ENCODE measurements at regions not wholly inside any gene's neighbourhood (a gene's known extent, or its start where the extent isn't known, plus 50 kb on each side); places are given as distances from the start of the nearest gene placed in this dataset.

DNA sequence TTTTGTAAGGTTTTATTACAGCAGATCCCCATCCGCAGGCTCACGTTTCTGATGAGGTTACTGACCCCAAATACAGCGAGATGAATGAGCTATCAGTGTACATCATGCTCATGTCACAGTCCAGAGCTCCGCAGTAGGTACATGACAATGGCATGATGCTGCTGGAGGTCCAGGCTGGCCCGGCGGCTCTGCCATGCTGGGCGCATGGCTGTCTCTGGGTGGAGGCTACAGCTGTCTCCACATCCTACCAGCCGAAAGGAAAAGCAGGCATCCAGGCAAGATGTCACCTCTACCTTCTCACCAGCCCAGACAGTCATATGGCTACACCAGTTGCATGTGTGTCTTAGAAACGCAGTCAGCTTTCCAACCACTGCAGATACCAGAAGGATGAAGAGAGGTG lies 90.9 kb upstream of the RNF32 start:
- Histone ChIP-seq H3K4me1 (no peaks in the 10 kb centered on the region), H3K36me3 (no peaks in the 10 kb centered on the region), H3K27ac (no peak overlapping the region), H3K9me3 (no peaks in the 10 kb centered on the region), H3K27me3 (no peaks in the 10 kb centered on the region), H3K4me3 (no peak overlapping the region)
- DNase-seq = no peak
- TF ChIP-seq, protein P1, sequence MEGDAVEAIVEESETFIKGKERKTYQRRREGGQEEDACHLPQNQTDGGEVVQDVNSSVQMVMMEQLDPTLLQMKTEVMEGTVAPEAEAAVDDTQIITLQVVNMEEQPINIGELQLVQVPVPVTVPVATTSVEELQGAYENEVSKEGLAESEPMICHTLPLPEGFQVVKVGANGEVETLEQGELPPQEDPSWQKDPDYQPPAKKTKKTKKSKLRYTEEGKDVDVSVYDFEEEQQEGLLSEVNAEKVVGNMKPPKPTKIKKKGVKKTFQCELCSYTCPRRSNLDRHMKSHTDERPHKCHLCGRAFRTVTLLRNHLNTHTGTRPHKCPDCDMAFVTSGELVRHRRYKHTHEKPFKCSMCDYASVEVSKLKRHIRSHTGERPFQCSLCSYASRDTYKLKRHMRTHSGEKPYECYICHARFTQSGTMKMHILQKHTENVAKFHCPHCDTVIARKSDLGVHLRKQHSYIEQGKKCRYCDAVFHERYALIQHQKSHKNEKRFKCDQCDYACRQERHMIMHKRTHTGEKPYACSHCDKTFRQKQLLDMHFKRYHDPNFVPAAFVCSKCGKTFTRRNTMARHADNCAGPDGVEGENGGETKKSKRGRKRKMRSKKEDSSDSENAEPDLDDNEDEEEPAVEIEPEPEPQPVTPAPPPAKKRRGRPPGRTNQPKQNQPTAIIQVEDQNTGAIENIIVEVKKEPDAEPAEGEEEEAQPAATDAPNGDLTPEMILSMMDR (IDR thresholded peaks at IDR 0.05) = no peak
- TF ChIP-seq POLR2A (IDR thresholded peaks at IDR 0.05) = no peak
- intact Hi-C loops (cut with DNase I) = no loop called here
- WGBS, 2 donors = 94% methylated on average over 6 to 8 of the region's 9 CpGs

DNA sequence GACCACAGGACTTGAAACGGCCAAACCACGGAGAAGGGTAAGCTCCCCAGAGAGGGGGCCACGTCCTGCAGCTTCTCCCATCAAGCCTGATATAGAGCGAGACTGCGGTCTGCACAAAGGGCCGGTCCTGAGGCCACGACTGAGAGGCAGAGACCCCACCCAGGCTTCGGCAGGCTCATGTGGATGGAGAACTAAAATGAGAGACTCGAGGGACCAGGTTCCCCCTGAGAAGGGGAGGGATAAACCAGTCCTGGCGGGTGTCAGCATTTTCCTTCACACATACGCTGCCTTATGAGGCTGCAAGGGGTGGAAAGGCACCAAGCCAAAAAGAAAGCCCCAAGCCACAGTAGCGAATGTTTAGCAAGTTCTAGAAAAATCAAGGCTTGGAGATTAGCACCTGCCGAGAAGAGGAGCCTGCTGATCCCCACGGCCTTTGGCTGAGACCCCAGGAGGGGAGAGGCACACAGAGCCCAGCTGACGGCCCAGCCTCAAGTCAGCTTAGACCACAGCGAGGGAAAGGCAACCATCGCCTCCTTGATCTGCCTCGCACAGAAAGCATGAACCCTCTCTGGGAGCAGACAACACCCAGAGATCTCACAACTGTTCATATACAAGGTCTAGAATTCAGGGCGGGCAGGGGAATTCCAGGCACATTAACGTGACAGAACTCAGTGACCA lies 92.6 kb upstream of the RNF32 start:
- DNase-seq = no peak
- TF ChIP-seq, protein P1 (IDR thresholded peaks at IDR 0.05) = no peak
- no peak for TF ChIP-seq POLR2A (IDR thresholded peaks at IDR 0.05)
- Histone ChIP-seq H3K27ac (no peak overlapping the region), H3K36me3 (no peaks in the 10 kb centered on the region), H3K9me3 (no peaks in the 10 kb centered on the region), H3K4me1 (no peaks in the 10 kb centered on the region), H3K27me3 (no peaks in the 10 kb centered on the region), H3K4me3 (no peak overlapping the region)
- intact Hi-C loops (cut with DNase I) = no loop called here
- WGBS, 2 donors = 70 to 79% methylated on average over 17 to 18 of the region's 20 CpGs

DNA sequence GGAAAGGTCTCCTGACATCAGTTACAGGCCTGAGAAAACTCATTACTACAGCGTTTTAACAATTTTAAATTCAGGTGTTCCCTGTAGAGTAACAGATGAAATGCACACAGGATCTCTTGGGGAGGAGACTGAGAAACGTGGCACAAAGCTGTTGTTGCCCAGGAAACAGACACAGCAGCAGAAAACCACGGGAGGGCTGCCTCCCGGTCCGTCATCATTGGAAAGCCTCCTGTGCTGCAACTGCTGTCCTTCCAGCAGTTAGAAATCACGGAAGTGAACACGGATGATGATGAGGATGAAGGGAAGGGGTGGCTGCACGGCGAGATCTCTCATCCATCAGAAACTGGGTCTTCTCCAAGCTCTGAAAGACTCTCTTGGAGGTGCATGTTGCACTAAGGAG lies 94.6 kb upstream of the RNF32 start:
- Histone ChIP-seq H3K9me3 (no peaks in the 10 kb centered on the region), H3K4me1 (no peaks in the 10 kb centered on the region), H3K36me3 (no peaks in the 10 kb centered on the region), H3K4me3 (no peak overlapping the region), H3K27ac (no peak overlapping the region), H3K27me3 (no peaks in the 10 kb centered on the region)
- intact Hi-C loops (cut with DNase I) = no loop called here
- 37 to 69% methylated on average over 7 to 9 of the region's 9 CpGs for WGBS, 2 donors
- TF ChIP-seq, protein P1 (IDR thresholded peaks at IDR 0.05) = no peak
- no peak for TF ChIP-seq POLR2A (IDR thresholded peaks at IDR 0.05)
- no peak for DNase-seq

DNA sequence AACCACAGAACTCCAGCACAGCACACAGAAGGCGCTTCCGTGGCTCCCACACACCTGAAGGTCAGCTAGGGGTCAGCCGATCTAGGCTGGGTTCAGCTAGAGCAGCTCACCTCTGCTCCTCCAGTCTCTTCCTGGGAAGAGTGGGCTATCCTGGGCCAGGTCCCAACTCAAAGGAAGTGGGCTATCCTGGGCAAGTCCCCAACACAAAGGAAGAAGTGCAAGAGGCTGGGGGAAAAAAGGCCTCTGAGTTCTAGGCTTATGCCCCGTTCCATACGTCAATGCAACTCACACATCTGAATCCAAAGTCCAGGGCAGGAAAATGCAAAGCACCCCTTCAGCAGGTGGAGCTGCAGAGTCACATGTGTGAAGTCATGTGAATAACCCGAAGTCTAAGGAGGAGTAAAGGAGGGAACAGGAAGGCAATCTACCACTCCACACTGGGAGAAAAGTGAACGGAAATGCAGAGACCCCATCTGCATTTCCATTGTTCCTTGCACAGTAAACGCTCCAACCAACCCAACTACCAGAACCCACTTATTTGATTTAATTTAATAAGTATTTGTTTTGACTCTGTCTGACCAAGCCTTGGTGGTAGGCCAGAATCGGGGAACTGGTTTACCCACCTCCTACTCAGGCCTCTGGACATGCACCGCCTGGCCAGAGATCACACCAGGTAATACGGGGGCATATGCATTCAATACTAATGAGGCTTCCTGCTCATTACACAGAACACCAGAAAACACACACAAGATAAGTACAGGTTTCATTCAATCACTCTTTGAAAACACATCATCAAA lies 95.5 kb upstream of the RNF32 start:
- no peak for TF ChIP-seq POLR2A (IDR thresholded peaks at IDR 0.05)
- TF ChIP-seq, protein P1 (IDR thresholded peaks at IDR 0.05) = no peak
- WGBS, 2 donors = 74 to 80% methylated on average over 9 to 11 of the region's 11 CpGs
- H3K36me3 ChIP-seq = no peaks in the 10 kb centered on the region
- H3K4me3 ChIP-seq = no peak overlapping the region
- H3K4me1 ChIP-seq = no peaks in the 10 kb centered on the region
- no peak for DNase-seq
- no peaks in the 10 kb centered on the region for H3K27me3 ChIP-seq
- no peaks in the 10 kb centered on the region for H3K9me3 ChIP-seq
- no peak overlapping the region for H3K27ac ChIP-seq
- intact Hi-C loops (cut with DNase I) = no loop called here

All from esophagus squamous epithelium (tissue), 5 donors.